Small intestine (tissue), 7 donors: ENCODE measurements at regions not wholly inside any gene's neighbourhood (a gene's known extent, or its start where the extent isn't known, plus 50 kb on each side); places are given as distances from the start of the nearest gene placed in this dataset.

Experiments used
- DNase-seq, 2 donors: peaks; one replicate each; pipeline versions ENCODE4 v3.0.0 to v3.0.0-alpha.2; 2013
- FAIRE-seq: peaks from 2 replicates; lab custom pipeline; 2012; peaks lifted over from hg19 to GRCh38; lab: Jason Lieb, UNC
- H3K27ac ChIP-seq, 3 donors: one replicate each; pipeline ENCODE4 v1.5.1; 2013; ENCODE audit warnings: low read length in 2 of 3, mild to moderate bottlenecking in 2 of 3, control low read depth in 1 of 3, inconsistent platforms in 1 of 3, low read depth in 1 of 3, moderate library complexity in 1 of 3
- H3K27me3 ChIP-seq, 3 donors: one replicate each; pipeline ENCODE4 v1.6.1; 2013; ENCODE audit warnings: low read length in 3 of 3, inconsistent platforms in 1 of 3; ENCODE audit not compliant: control insufficient read depth in 3 of 3, insufficient read depth in 3 of 3
- H3K36me3 ChIP-seq, 3 donors: one replicate each; pipeline ENCODE4 v1.6.1; 2013; ENCODE audit warnings: low read length in 3 of 3, inconsistent platforms in 1 of 3, low read depth in 1 of 3, mild to moderate bottlenecking in 1 of 3, moderate library complexity in 1 of 3; ENCODE audit not compliant: control insufficient read depth in 3 of 3, insufficient read depth in 2 of 3
- H3K4me1 ChIP-seq, 3 donors: one replicate each; pipeline ENCODE4 v1.6.1; 2013; ENCODE audit warnings: low read length in 2 of 3, inconsistent platforms in 1 of 3, low read depth in 1 of 3, mild to moderate bottlenecking in 1 of 3, moderate library complexity in 1 of 3; ENCODE audit not compliant: control insufficient read depth in 3 of 3, insufficient read depth in 2 of 3
- H3K4me3 ChIP-seq, 3 donors: one replicate each; pipeline ENCODE4 v1.5.1; 2013; ENCODE audit warnings: low read length in 3 of 3, control low read depth in 1 of 3, inconsistent platforms in 1 of 3, low read depth in 1 of 3, mild to moderate bottlenecking in 1 of 3, moderate library complexity in 1 of 3
- H3K9me3 ChIP-seq, 2 donors: one replicate each; pipeline ENCODE4 v1.6.1; 2013; ENCODE audit warnings: low read depth in 1 of 2, low read length in 1 of 2; ENCODE audit not compliant: control insufficient read depth in 2 of 2, insufficient read depth in 1 of 2
- WGBS, 3 donors: extraction: QIAGEN DNeasy Blood & Tissue Kit; methylation state at CpG; one replicate each; pipeline ENCODE4 v1.1.7; 2013; 5-methylcytosine and 5-hydroxymethylcytosine counted together
- donor health status: healthy with polysubstance abuse.
- donor health status: control.
- donor health status: control.
- donor health status: Bipolar disorder and iron deficiency.
- donor health status: healthy.

GRCh38 chr2:217048730-217049129 is 188.9 kb upstream of the TNP1 start:
- Histone ChIP-seq H3K27me3 (peaks cover 0 to 3% (median 0%) of the 10 kb centered on the region in 3 donors), H3K27ac (no peak overlapping the region), H3K36me3 (no peaks in the 10 kb centered on the region), H3K4me3 (no peak overlapping the region), H3K4me1 (no peaks in the 10 kb centered on the region), H3K9me3 (no peaks in the 10 kb centered on the region)
- WGBS, 3 donors: 74 to 88% (median 81%) methylated on average over 1 of the region's 1 CpG
- no peak for FAIRE-seq
- no peak for DNase-seq

- no peak for DNase-seq
- no peak overlapping the region for H3K27ac ChIP-seq
- H3K4me3 ChIP-seq: no peak overlapping the region
- no peaks in the 10 kb centered on the region for H3K36me3 ChIP-seq
- H3K27me3 ChIP-seq: peaks cover 0 to 3% (median 0%) of the 10 kb centered on the region in 3 donors
- WGBS, 3 donors: 69 to 82% (median 70%) methylated on average over 1 of the region's 1 CpG
- H3K4me1 ChIP-seq: no peaks in the 10 kb centered on the region
- FAIRE-seq: no peak
- no peaks in the 10 kb centered on the region for H3K9me3 ChIP-seq
Observed at GRCh38 chr2:217047631-217048030, 187.8 kb upstream of the TNP1 start.

GRCh38 chr2:217047209-217047608 is 187.3 kb upstream of the TNP1 start:
- DNase-seq: no peak
- FAIRE-seq: no peak
- Histone ChIP-seq H3K27ac (no peak overlapping the region), H3K36me3 (no peaks in the 10 kb centered on the region), H3K27me3 (peaks cover 0 to 3% (median 0%) of the 10 kb centered on the region in 3 donors), H3K4me1 (no peaks in the 10 kb centered on the region), H3K4me3 (no peak overlapping the region), H3K9me3 (no peaks in the 10 kb centered on the region)
- WGBS, 3 donors: 17 to 39% (median 27%) methylated on average over 3 of the region's 3 CpGs

GRCh38 chr2:217045700-217046475 is 186.0 kb upstream of the TNP1 start:
- Histone ChIP-seq H3K4me1 (no peaks in the 10 kb centered on the region), H3K4me3 (no peak overlapping the region), H3K27me3 (peaks cover 0 to 3% (median 0%) of the 10 kb centered on the region in 3 donors), H3K36me3 (no peaks in the 10 kb centered on the region), H3K9me3 (no peaks in the 10 kb centered on the region), H3K27ac (no peak overlapping the region)
- no peak for FAIRE-seq
- WGBS, 3 donors: 68 to 77% (median 76%) methylated on average over 7 of the region's 7 CpGs
- DNase-seq: no peak

GRCh38 chr2:217040099-217040498 is 180.2 kb upstream of the TNP1 start:
- 78 to 90% (median 87%) methylated on average over 8 of the region's 8 CpGs for WGBS, 3 donors
- H3K27ac ChIP-seq: no peak overlapping the region
- no peaks in the 10 kb centered on the region for H3K9me3 ChIP-seq
- no peaks in the 10 kb centered on the region for H3K36me3 ChIP-seq
- H3K4me3 ChIP-seq: no peak overlapping the region
- DNase-seq: no peak
- no peak for FAIRE-seq
- H3K4me1 ChIP-seq: no peaks in the 10 kb centered on the region
- H3K27me3 ChIP-seq: peaks cover 0 to 3% (median 0%) of the 10 kb centered on the region in 3 donors

GRCh38 chr2:217038001-217038400 is 178.1 kb upstream of the TNP1 start:
- Histone ChIP-seq H3K36me3 (no peaks in the 10 kb centered on the region), H3K27me3 (peaks cover 0 to 3% (median 0%) of the 10 kb centered on the region in 3 donors), H3K27ac (no peak overlapping the region), H3K4me1 (no peaks in the 10 kb centered on the region), H3K9me3 (no peaks in the 10 kb centered on the region), H3K4me3 (no peak overlapping the region)
- 45 to 62% (median 45%) methylated on average over 2 of the region's 2 CpGs for WGBS, 3 donors
- FAIRE-seq (no peak), DNase-seq (no peak)

GRCh38 chr2:217037353-217037752 is 177.5 kb upstream of the TNP1 start:
- no peaks in the 10 kb centered on the region for H3K4me1 ChIP-seq
- no peak for DNase-seq
- 57 to 81% (median 81%) methylated on average over 3 of the region's 3 CpGs for WGBS, 3 donors
- H3K27me3 ChIP-seq: peaks cover 0 to 3% (median 0%) of the 10 kb centered on the region in 3 donors
- H3K27ac ChIP-seq: no peak overlapping the region
- no peak overlapping the region for H3K4me3 ChIP-seq
- no peaks in the 10 kb centered on the region for H3K36me3 ChIP-seq
- H3K9me3 ChIP-seq: no peaks in the 10 kb centered on the region
- no peak for FAIRE-seq

GRCh38 chr2:217035967-217036366 is 176.1 kb upstream of the TNP1 start:
- no peak overlapping the region for H3K27ac ChIP-seq
- FAIRE-seq: no peak
- DNase-seq: no peak

More at GRCh38 chr2:217035967-217036366, 176.1 kb upstream of the TNP1 start:
- H3K4me1 ChIP-seq: no peaks in the 10 kb centered on the region
- no peaks in the 10 kb centered on the region for H3K9me3 ChIP-seq
- 46 to 61% (median 59%) methylated on average over 4 of the region's 4 CpGs for WGBS, 3 donors
- no peak overlapping the region for H3K4me3 ChIP-seq
- H3K27me3 ChIP-seq: peaks cover 0 to 8% (median 0%) of the 10 kb centered on the region in 3 donors
- H3K36me3 ChIP-seq: no peaks in the 10 kb centered on the region
